DMS53 treated with DMSO at 0.1 percent for 48 hours (cell line): ENCODE measurements at regions not wholly inside any gene's neighbourhood (a gene's known extent, or its start where the extent isn't known, plus 50 kb on each side); places are given as distances from the start of the nearest gene placed in this dataset.

Source experiments
- DNase-seq: peaks from one replicate; lab custom pipeline; 2025; ENCODE audit not compliant: unreplicated experiment; lab: John Stamatoyannopoulos, UW

DNA sequence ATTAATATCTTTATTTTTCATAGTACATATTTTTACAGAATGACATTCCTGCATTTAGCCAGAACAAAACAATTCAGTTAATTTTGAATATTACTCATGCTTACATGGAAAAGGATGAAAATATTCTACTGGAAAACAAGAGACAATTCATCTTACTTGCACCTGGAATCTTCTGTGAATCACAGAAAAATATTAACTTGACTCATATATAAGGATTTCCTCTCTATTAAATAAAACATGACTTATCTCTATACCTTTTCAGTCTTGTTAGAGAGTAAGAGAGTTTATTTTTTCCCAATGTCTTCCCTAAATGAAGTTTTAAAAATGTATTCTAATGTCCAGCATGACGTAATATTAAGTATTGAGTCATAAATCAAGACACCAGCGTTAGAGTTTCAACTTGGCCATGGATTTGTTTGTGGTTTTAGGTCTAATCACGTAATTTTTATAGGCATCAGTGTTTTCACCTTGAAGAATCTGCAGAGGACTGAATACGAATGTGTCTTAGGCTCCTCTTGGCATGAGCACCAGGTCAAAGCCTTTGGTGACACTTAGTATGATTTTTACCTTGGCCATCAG lies 445.1 kb upstream of the JAG1 start:
- no peak for DNase-seq

DNA sequence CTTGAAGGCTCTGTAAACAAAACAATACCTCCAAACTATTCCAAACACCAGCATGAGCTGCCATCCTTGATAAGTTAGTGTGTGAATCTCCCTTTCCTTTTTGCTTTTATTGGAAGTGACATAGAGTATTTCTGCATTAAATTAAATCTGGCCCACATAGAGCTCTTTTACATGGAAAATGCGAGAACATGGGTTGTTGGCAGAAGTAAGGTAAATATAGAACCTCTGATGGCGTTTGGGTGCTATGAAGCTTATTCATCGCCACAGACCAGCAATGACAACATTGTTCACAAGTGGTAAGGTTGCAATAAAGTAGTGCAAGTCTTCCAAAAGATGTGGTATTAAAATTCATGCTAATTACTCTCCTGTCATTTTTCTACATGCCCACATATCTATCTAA lies 445.8 kb upstream of the JAG1 start:
- DNase-seq = no peak

DNA sequence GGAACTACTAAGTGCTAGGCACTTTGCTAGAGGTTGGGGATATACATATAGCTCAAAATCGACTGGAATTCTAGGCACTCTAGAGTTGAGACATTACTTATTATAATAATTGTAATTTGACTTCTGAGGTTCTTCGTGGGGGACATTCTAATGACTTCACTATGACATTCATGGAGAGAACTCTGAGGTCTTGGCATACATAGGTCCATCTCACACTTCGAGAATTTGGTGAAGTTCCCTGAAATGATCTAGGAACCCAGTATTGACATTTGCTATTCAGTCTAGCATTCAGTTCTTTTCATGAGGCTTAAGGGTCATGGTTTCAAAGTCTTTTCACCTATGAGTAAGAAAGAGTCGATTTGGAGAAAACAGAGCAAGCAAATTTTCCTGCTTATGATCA lies 446.6 kb upstream of the JAG1 start:
- no peak for DNase-seq

DNA sequence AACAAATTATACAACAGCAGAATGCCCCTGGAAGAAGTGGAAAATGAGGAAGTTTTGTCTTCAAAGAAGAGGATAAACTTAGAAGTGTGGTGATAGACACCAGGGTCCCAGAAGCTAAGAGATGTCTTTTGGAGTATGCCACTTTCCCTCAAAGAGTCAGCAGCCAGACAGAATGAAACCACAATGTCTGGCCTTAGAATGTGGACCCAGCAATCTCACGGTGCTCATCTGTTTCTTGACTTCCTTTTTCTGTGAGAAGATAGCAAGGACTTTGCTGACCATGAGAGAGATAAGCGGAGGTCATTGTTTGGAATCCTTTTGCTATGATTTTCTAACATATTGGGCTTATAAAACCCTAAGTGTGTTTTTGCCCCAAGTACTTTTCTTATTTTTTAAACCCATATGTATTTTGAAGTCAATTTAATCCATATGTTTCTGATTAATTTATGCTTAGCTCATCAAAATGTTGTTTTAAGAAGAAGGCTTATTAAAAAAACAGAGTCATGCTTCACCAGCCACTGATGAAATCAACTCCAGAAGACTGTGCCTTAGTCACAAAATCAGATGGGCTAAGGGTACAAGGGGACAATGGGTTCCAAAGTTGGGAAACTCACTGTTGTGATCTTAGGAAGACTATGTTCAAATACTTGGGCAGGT lies 451.2 kb upstream of the JAG1 start:
- DNase-seq = no peak

DNA sequence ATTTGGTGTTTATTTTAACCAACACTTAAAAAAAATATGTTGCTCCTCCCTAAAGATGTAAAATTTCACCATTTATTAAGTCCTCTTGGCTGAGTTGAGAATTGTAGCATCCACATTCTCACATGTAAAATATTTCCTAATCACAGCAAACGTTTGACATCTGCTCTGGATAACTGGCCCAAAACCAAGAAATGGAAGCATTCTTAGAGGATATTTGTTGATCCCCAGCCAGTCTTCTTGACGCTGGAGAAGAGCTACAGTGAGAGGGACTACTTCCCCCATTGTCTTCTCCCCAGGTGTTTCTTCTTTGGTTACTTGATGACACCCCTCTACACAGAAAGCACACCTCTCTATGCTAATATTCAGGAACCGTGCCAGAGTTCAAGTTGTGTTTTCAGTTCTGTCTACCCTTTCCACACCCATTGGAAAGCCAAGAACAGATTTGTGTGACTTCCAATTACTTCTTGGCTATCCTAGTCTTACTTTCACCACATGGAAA lies 454.5 kb upstream of the JAG1 start:
- DNase-seq = no peak

DNA sequence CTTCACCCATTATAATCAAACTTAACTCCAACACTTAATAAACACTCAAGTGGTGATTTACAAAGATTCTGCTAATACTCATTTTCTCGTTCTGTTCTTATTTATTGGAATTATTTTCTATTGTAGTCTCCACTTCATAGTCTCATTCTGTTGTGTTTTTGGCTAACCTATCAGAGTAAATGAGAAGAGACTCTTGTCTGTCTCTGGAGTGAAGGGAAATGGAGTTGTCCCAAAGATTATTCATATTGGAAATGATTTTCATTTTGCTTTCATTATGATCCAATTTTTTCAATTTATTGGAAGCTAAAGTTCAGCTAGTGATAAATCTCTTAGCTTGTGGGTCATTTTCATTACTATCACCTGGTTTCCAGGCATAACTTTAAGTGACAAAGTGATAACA lies 454.9 kb upstream of the JAG1 start:
- no peak for DNase-seq

DNA sequence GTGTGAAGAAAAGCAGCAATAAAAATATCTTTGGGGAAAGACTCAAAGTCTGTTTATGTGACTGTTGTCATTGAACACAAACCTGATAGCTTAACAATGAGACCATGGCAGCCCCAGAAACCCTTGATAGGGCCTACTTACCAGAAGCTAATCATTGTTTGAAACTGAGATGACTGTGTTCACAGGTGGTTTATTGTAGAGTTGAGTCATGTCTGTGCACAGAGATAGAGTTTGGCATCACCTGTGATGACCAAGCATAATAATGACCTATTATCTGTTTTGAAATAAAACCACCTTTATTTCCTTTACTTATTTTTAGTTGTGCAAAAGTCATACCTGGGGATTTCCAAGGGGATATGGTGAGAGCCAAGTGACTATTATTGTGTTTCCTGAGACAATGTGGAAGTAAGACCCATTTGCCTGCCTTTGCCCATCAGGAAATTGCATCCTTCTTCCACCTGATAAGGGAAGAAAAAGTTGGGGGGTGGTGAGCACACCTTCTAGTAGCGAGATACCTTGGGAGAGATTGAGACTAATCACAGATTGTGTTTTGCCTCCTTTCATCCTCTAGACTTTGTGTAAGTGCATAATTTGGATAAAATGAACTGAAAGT lies 456.9 kb upstream of the JAG1 start:
- DNase-seq = no peak

DNA sequence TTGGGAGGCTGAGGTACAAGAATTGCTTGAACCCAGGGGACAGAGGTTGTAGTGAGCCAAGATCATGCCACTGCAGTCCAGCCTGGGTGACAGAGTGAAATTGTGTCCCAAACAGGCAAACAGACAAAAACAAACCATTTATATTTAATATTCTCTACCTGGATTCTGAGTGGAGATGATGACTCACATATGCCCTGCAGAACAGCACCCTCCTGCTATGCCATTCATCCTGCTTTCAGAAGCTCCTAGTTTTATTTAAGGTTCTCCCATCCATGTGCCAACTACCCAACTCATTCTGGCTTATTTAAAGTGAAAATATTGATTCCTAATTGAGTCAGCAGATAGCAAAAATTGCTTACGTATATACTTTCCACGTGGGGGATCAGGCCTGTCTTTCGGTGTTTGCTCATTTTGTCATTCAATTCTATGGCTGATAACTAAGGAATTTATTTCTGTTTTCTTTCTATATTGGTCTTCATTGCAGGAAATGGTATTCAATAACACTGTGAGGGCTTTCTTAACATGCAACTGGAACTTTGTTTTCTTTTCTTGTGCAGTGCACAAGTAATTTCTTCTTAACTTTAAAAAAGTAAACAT lies 459.1 kb upstream of the JAG1 start:
- no peak for DNase-seq

DNA sequence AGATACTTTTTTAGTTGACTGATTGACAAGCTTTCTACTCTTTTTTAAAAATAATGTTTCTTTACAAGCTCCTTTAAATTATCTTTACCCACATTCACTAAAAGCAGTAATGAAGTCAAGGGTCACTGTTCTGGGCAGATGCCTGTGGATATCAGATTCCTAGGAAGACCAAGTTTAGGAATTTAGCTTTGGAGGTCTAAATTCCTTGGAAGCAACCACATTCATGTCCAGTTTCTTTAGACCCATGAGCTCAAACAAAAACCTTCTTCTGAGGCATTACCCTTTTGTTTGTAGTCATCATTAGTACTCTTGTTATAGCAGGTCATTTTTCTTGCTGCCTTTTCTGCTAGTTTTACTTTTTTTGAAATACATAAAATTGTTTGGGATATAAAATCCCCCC lies 462.9 kb upstream of the JAG1 start:
- DNase-seq = no peak

DNA sequence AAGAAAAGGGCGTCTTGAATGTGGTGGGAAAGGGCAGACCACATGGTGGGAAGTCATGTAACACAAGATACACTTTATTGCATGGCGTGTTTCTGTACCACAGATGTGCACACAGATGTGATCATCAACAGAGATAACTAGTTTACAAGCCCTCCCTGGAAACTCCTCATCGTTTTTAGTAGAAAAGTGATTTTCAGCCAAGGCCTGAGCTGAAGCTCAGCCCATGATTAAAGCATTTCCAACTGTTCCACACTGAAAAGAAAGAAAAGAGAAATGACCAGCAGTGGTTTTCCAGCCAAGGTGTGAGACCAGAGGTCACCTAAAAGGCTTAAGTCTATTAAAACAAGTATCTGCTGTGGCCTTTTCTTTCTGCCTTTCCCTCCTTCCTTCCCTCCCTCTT lies 463.9 kb upstream of the JAG1 start:
- no peak for DNase-seq

DNA sequence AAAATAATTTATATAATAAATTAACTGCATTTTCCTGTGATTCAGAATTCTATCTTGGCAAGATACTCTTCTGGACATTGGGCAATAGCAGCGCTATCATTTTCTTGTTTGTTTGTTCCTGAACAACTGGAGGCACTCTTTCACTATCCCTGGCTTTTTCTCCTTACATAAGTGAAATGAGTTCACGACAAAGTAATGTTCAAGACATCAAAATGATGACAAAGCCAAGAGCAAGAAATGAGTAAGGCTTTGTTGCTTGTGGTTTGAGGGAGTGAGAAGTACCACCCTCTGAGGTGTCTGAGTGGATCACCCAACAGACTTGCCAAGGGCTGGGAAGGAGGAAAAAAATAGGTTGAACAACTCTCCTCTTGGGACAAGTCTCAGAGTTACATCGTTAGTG lies 466.6 kb upstream of the JAG1 start:
- no peak for DNase-seq

DNA sequence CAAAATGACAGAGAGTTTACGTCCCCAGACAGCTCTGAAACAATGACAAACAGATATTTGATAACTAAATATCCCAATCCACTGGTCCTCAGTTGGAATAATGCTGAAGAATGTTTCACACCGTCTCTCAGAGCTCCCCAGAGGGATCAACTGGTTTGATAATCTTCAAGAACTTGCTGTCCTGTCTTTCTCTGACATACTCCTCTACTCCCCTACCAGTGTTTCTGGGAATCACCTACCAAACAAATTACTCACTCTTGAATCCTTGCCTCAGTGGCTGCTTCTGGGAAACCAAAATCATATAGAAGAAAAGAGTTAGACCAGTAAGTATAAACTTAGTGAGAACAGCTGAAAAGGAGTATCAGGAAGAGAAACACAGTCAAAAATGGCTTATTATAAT lies 469.7 kb upstream of the JAG1 start:
- no peak for DNase-seq

DNA sequence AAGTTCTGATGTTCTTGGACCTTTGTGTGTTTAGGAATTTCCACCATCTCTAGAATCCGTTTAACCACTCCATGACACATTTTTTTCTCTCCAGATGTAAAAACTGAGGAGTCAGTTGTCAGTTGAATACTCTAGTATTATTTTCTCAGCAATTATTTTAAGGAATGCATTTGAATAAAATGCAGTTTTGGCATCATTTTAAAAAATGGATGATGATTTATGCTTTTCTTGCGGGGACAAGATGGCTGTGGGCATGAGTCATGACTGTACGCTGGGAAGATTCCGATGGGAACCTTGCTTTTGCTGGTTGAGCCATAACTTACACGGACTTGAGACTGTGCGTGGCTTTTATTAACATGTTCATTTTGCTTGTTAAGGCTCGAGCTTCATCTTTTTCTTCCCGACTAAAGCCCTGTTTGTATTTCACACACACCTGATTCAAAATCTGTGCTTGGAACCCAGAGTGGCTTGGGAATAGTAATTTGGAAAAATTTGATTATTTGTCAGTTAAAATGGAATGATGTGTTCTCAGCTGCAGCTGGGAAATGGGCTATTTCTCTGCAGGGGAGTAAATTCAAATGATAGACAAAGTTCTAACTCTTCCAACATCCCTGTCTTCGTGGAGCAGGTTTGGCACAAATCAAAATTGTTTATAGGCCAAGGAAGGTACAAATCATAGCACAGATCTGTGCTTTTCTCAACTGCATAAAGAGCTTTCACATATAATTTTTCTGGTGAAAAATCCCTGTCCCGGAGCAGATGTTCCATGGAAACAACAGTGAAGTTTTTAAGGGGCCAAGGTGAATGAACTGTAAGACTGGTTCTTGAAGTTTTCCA lies 470.5 kb upstream of the JAG1 start:
- DNase-seq = no peak

DNA sequence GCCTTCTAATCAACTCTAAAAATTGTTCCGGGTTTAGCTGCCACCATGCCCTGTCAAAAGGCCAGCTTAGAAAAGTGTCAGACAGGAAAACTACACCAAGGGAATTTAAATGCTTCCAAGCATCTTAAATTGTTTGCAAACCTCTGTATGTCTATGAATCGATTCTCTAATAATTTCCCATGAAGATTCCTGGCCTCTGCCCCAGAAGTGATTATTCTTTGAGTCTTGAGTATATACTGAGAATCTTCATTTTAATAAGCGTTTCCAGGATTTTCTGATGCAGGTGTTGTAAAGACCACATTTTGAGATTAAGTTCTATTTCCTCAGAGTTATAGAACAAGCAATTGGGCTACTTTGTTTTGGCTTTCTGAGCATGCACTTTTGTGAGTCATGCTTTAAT lies 471.8 kb upstream of the JAG1 start:
- no peak for DNase-seq

DNA sequence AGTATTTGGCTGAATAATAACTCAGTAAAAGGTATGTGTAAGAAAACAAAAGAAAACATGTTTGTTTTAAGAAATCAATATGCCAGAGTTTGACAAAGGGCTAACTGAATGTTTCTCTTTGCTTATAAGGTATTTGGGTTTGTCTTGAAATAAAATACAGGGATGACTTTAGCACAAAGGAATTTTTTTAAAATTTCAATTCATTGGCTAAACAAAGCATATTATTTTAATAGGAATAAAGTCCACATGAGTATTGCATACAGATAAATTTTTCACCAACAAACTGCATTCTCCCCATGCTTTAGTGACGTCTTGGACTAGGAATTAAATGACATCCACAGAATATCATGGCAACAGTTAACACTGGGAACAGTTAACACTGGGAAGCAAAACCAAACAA lies 480.0 kb upstream of the JAG1 start:
- no peak for DNase-seq

DNA sequence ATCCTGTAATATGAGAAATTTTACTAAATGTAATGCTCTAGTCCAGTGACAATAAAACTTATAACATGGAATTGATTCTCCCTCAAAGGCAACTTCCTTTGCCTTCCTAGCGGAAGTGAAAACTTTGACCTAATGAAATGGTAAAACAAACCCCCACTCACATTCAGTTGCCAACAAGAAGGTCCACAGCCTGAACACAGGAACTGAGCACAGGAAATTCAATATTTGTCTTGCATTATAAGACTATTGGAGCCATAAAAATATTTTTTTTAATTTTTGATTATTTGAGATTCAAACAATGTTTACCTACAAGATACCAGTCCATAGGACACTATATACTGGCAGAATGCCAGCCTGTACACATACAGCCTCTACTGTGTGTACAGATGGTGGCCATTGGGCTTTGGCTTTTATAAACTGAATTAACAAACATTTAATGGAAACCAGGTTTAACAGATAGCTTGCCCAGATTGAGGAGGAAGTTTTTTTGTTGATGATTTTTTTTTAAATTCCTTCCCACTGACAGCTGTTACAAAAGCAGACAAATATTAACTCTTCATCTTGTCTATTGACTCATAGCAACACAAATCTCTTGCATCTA lies 481.5 kb upstream of the JAG1 start:
- DNase-seq = peak; percentile 51

DNA sequence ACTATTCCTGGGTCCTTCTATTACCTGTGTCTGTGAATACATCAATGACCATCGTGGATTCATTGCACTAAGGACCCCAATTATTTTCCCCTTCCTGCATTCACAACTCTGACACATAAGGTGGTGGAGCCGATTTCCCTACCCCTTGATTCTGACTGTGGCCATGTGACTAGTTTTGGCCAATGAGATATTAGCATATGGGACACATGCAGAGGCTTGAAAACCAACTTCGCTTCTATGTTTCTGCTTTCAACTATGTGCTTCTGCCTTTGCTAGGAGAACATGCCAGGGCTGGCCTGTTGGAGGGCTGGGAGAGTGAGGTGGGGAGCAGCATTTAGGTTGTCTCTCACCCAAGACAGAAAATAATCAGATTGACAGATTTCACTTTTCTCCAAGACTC lies 483.1 kb upstream of the JAG1 start:
- DNase-seq = no peak

DNA sequence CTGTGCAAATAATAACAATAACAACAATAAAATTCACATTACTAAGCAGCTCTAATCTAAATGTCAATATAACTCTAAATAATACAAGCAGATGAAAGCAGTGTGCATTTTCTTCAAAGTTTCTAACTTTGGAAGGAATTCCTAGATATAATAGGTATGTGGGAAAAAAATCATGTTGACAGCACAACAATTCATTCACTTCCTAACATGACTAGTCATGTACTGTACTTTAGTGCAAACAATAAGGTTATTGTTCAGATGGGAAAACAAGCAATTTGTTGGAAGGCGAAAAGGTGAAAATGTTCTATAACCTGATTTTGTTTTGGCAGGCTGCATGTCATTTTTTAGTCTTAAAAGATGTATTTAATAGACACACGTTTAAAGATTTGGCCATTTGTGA lies 484.3 kb upstream of the JAG1 start:
- DNase-seq = no peak

DNA sequence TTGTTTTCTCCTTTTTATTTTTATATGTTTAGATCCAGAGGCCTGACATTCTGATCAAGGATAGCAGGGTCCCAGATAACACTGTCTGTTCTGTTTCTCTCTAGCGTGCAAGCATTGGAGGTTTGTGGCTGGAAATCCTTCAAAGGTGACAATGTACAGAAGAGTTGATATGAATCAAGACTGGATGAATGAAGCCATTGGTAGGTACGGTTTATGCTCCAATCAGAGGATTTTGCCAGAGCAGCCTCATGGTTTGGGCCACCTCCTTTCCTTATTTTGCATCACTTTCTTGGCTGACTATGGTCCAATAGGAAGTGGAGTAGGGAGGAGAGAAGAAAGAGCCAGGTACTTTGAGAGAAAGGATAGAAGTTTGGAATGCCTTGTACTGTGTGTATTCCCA lies 484.8 kb upstream of the JAG1 start:
- DNase-seq = no peak

DNA sequence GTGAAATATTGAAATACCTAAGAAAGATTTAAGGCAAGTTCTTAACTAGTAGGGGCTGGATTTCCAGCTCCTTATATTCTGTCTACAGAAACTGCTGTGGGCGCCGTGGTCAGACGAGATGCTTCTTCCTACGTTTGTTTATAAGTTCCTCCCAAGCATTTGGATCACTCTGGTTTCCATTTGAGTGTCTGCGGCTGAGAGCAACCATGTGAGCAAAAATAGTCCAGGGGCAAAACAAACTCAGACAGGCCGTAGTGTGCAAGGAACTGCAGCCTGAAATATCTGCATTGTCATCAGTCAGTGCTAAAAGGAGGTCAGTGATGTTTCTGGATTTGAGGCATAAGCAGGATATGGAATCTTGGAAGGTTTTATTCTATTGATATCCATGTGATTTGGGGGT lies 485.9 kb upstream of the JAG1 start:
- no peak for DNase-seq
